Bronchial epithelial cell (primary cell): ENCODE measurements at regions not wholly inside any gene's neighbourhood (a gene's known extent, or its start where the extent isn't known, plus 50 kb on each side); places are given as distances from the start of the nearest gene placed in this dataset.

Experiments
- DNase-seq: peaks from one replicate; pipeline ENCODE4 v3.0.0-alpha.2; 2010; ENCODE audit warnings: low read depth
- FAIRE-seq: peaks from 2 replicates; lab custom pipeline; 2011; peaks lifted over from hg19 to GRCh38; lab: Jason Lieb, UNC
- H3K27me3 ChIP-seq: 2 replicates; pipeline ENCODE4 v1.5.1; 2011; ENCODE audit warnings: low read length; ENCODE audit not compliant: control insufficient read depth, insufficient read depth
- H3K36me3 ChIP-seq: 2 replicates; pipeline ENCODE4 v1.5.1; 2011; ENCODE audit warnings: low read length; ENCODE audit not compliant: control insufficient read depth, insufficient read depth
- H3K4me3 ChIP-seq: 2 replicates; pipeline ENCODE4 v1.5.1; 2011; ENCODE audit warnings: mild to moderate bottlenecking, low read depth, low read length, control low read depth
- CTCF ChIP-seq: IDR thresholded peaks from 2 replicates; pipeline ENCODE4 v1.5.1; 2011; ENCODE audit warnings: mild to moderate bottlenecking, moderate library complexity, low read length, control low read depth, inconsistent platforms; ENCODE audit not compliant: insufficient read depth, severe bottlenecking

- no peaks in the 10 kb centered on the region for H3K27me3 ChIP-seq
- no peak for TF ChIP-seq CTCF
- DNase-seq (no peak), FAIRE-seq (no peak)
- no peaks in the 10 kb centered on the region for H3K36me3 ChIP-seq
- H3K4me3 ChIP-seq, result no peak overlapping the region
Measured at GRCh38 chr4:140316799-140317198, 56.6 kb upstream of the SCOC start.

GRCh38 chr4:140315970-140316369 lies 57.5 kb upstream of the SCOC start:
- Histone ChIP-seq H3K4me3 (no peak overlapping the region), H3K36me3 (no peaks in the 10 kb centered on the region), H3K27me3 (no peaks in the 10 kb centered on the region)
- TF ChIP-seq CTCF, result no peak
- no peak for DNase-seq
- FAIRE-seq, result no peak

GRCh38 chr4:140315438-140315837 lies 58.0 kb upstream of the SCOC start:
- TF ChIP-seq CTCF, result no peak
- DNase-seq (no peak), FAIRE-seq (no peak)
- H3K4me3 ChIP-seq, result no peak overlapping the region
- no peaks in the 10 kb centered on the region for H3K36me3 ChIP-seq
- H3K27me3 ChIP-seq, result no peaks in the 10 kb centered on the region

- no peaks in the 10 kb centered on the region for H3K27me3 ChIP-seq
- no peaks in the 10 kb centered on the region for H3K36me3 ChIP-seq
- FAIRE-seq (no peak), DNase-seq (no peak)
- no peak overlapping the region for H3K4me3 ChIP-seq
- no peak for TF ChIP-seq CTCF
Measured at GRCh38 chr4:140315019-140315418, 58.4 kb upstream of the SCOC start.

- DNase-seq (no peak), FAIRE-seq (no peak)
- no peak overlapping the region for H3K4me3 ChIP-seq
- no peak for TF ChIP-seq CTCF
- H3K27me3 ChIP-seq, result no peaks in the 10 kb centered on the region
- H3K36me3 ChIP-seq, result no peaks in the 10 kb centered on the region
Measured at GRCh38 chr4:140312100-140312499, 61.3 kb upstream of the SCOC start.

- Histone ChIP-seq H3K4me3 (no peak overlapping the region), H3K27me3 (no peaks in the 10 kb centered on the region), H3K36me3 (no peaks in the 10 kb centered on the region)
- FAIRE-seq (no peak), DNase-seq (no peak)
- no peak for TF ChIP-seq CTCF
Measured at GRCh38 chr4:140311257-140311835, 62.1 kb upstream of the SCOC start.
